Tibial artery (tissue), 4 donors: ENCODE measurements at regions not wholly inside any gene's neighbourhood (a gene's known extent, or its start where the extent isn't known, plus 50 kb on each side); places are given as distances from the start of the nearest gene placed in this dataset.

ENCODE experiments used
- DNase-seq, 2 donors: peaks; one replicate each; pipeline ENCODE4 v3.0.0-alpha.2; 2019
- H3K27ac ChIP-seq, 2 donors: fragments of 200-600 bp; sonication (generic) in 1 of 2; 1 replicate in 1 of 2; 2 replicates in 1 of 2; pipeline ENCODE4 v1.5.1; 2018 to 2019; ENCODE audit warnings: mild to moderate bottlenecking in 1 of 2
- H3K27me3 ChIP-seq, 2 donors: fragments of 200-600 bp; sonication (generic) in 1 of 2; one replicate each; pipeline versions ENCODE4 v1.5.1 to v1.6.0; 2016 to 2019
- H3K36me3 ChIP-seq, 3 donors: fragments of 200-600 bp; sonication (generic) in 2 of 3; one replicate each; pipeline ENCODE4 v1.5.1; 2016 to 2019; ENCODE audit warnings: mild to moderate bottlenecking in 2 of 3
- H3K4me1 ChIP-seq, 4 donors: fragments of 200-600 bp; sonication (generic) in 2 of 4; 1 replicate in 3 of 4; 2 replicates in 1 of 4; pipeline ENCODE4 v1.5.1; 2016 to 2019
- H3K4me3 ChIP-seq, 2 donors: fragments of 200-600 bp; sonication (generic) in 1 of 2; 1 replicate in 1 of 2; 2 replicates in 1 of 2; pipeline ENCODE4 v1.5.1; 2018 to 2019; ENCODE audit warnings: mild to moderate bottlenecking in 2 of 2
- H3K9me3 ChIP-seq, 3 donors: fragments of 200-600 bp; sonication (generic) in 1 of 3; one replicate each; pipeline ENCODE4 v1.5.1; 2016 to 2019
- CTCF ChIP-seq, 2 experiments: fragments of 200-600 bp in 1 of 2; fragments of 450-650 bp in 1 of 2; IDR thresholded peaks; one replicate each; pipeline ENCODE4 v1.5.1; 2017 to 2019; ENCODE audit warnings: antibody characterized with exemption in 2 of 2, mild to moderate bottlenecking in 1 of 2, moderate library complexity in 1 of 2
- intact Hi-C: fragments of 100-400 bp; cut with DNase I; formaldehyde crosslinking; loops from one replicate; pipeline ENCODE4 v1.15.0; 2023; ENCODE audit warnings: low total_unique reads

GRCh38 chr14:40713387-40713786 lies 893.3 kb upstream of the LRFN5 start:
- Histone ChIP-seq H3K27me3 (no peaks in the 10 kb centered on the region), H3K36me3 (no peaks in the 10 kb centered on the region), H3K4me3 (no peak overlapping the region), H3K4me1 (no peaks in the 10 kb centered on the region), H3K9me3 (no peaks in the 10 kb centered on the region), H3K27ac (no peak overlapping the region)
- TF ChIP-seq CTCF (IDR thresholded peaks at IDR 0.05) = no peak
- DNase-seq = no peak
- intact Hi-C loops = no loop called here

- Histone ChIP-seq H3K4me1 (no peaks in the 10 kb centered on the region), H3K36me3 (no peaks in the 10 kb centered on the region), H3K27ac (no peak overlapping the region), H3K4me3 (no peak overlapping the region), H3K27me3 (no peaks in the 10 kb centered on the region), H3K9me3 (no peaks in the 10 kb centered on the region)
- TF ChIP-seq CTCF (IDR thresholded peaks at IDR 0.05) = no peak
- intact Hi-C loops = no loop called here
- no peak for DNase-seq
Measured at GRCh38 chr14:40697231-40697630, 909.4 kb upstream of the LRFN5 start.

GRCh38 chr14:40694023-40694422 lies 912.7 kb upstream of the LRFN5 start:
- no peak overlapping the region for H3K4me3 ChIP-seq
- H3K27me3 ChIP-seq = no peaks in the 10 kb centered on the region
- no peak overlapping the region for H3K27ac ChIP-seq
- TF ChIP-seq CTCF (IDR thresholded peaks at IDR 0.05) = no peak
- H3K36me3 ChIP-seq = no peaks in the 10 kb centered on the region
- H3K4me1 ChIP-seq = no peaks in the 10 kb centered on the region
- intact Hi-C loops = no loop called here
- no peaks in the 10 kb centered on the region for H3K9me3 ChIP-seq
- DNase-seq = peak in 1 of 2 donors; percentile 19

GRCh38 chr14:40691066-40691465 lies 915.6 kb upstream of the LRFN5 start:
- Histone ChIP-seq H3K27me3 (no peaks in the 10 kb centered on the region), H3K4me1 (no peaks in the 10 kb centered on the region), H3K27ac (no peak overlapping the region), H3K9me3 (no peaks in the 10 kb centered on the region), H3K36me3 (no peaks in the 10 kb centered on the region), H3K4me3 (no peak overlapping the region)
- DNase-seq = no peak
- no peak for TF ChIP-seq CTCF (IDR thresholded peaks at IDR 0.05)
- intact Hi-C loops = no loop called here

GRCh38 chr14:40685764-40686163 lies 920.9 kb upstream of the LRFN5 start:
- no peaks in the 10 kb centered on the region for H3K4me1 ChIP-seq
- H3K27me3 ChIP-seq = no peaks in the 10 kb centered on the region
- no peaks in the 10 kb centered on the region for H3K36me3 ChIP-seq
- intact Hi-C loops = no loop called here
- TF ChIP-seq CTCF (IDR thresholded peaks at IDR 0.05) = no peak
- H3K4me3 ChIP-seq = no peak overlapping the region
- no peak for DNase-seq
- no peak overlapping the region for H3K27ac ChIP-seq
- H3K9me3 ChIP-seq = no peaks in the 10 kb centered on the region

GRCh38 chr14:40684328-40684727 lies 922.3 kb upstream of the LRFN5 start:
- Histone ChIP-seq H3K36me3 (no peaks in the 10 kb centered on the region), H3K27ac (no peak overlapping the region), H3K4me3 (no peak overlapping the region), H3K4me1 (no peaks in the 10 kb centered on the region), H3K9me3 (no peaks in the 10 kb centered on the region), H3K27me3 (no peaks in the 10 kb centered on the region)
- TF ChIP-seq CTCF (IDR thresholded peaks at IDR 0.05) = no peak
- no peak for DNase-seq
- intact Hi-C loops = no loop called here
